Glutamatergic neuron (in vitro differentiated cells): ENCODE measurements at regions not wholly inside any gene's neighbourhood (a gene's known extent, or its start where the extent isn't known, plus 50 kb on each side); places are given as distances from the start of the nearest gene placed in this dataset.
"Not testable (repeated sequence)": the region's sequence is repeated elsewhere in the genome, so short reads cannot be mapped to it uniquely, and the experiment has no call there.

Source experiments
- DNase-seq: peaks from one replicate; pipeline ENCODE4 v3.0.0; 2022
- H3K27ac Mint-ChIP-seq: one replicate; pipeline ENCODE4 v1.8.0; 2020; ENCODE audit warnings: mild to moderate bottlenecking, mixed read lengths, inconsistent platforms; ENCODE audit not compliant: unreplicated experiment
- H3K27me3 Mint-ChIP-seq: one replicate; pipeline ENCODE4 v1.8.0; 2020; ENCODE audit warnings: mild to moderate bottlenecking, moderate library complexity, mixed read lengths, inconsistent platforms; ENCODE audit not compliant: unreplicated experiment
- H3K36me3 Mint-ChIP-seq: one replicate; pipeline ENCODE4 v1.8.0; 2020; ENCODE audit warnings: mild to moderate bottlenecking, mixed read lengths, inconsistent platforms; ENCODE audit not compliant: unreplicated experiment
- H3K4me1 Mint-ChIP-seq: one replicate; pipeline ENCODE4 v1.8.0; 2020; ENCODE audit warnings: mild to moderate bottlenecking, low read depth, mixed read lengths, inconsistent platforms; ENCODE audit not compliant: unreplicated experiment
- H3K4me3 Mint-ChIP-seq: one replicate; pipeline ENCODE4 v1.8.0; 2020; ENCODE audit warnings: mild to moderate bottlenecking, mixed read lengths, inconsistent platforms; ENCODE audit not compliant: unreplicated experiment
- H3K9me3 Mint-ChIP-seq: one replicate; pipeline ENCODE4 v1.8.0; 2020; ENCODE audit warnings: mild to moderate bottlenecking, moderate library complexity, mixed read lengths, inconsistent platforms; ENCODE audit not compliant: unreplicated experiment
- CTCF ChIP-seq: fragments of 200-600 bp; sonication (generic); IDR thresholded peaks from one replicate; pipeline ENCODE4 v1.5.0; 2021; ENCODE audit not compliant: partially characterized antibody, unreplicated experiment

GRCh38 chr2:194289712-194290346 lies 1367.2 kb upstream of the SLC39A10 start:
- Mint-ChIP-seq H3K27ac (no peak overlapping the region), H3K27me3 (peaks cover 2% of the 10 kb centered on the region), H3K36me3 (no peaks in the 10 kb centered on the region), H3K9me3 (no peaks in the 10 kb centered on the region), H3K4me3 (no peak overlapping the region), H3K4me1 (no peaks in the 10 kb centered on the region)
- no peak for DNase-seq
- TF ChIP-seq CTCF: no peak

DNA sequence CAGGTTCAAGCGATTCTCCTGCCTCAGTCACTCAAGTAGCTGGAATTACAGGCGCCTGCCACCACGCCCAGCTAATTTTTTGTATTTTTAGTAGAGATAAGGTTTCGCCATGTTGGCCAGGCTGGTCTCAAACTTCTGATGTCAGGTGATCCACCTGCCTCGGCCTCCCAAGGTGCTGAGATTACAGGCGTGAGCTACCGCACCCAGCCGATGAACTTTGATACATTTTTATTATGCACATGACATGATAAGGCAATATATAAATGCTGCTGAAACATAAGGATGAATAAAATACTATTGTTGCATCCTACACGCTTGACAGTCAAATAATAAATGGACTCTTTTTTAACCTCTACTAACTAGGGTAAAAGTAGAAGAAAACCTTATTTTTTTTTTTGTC lies 1380.4 kb upstream of the SLC39A10 start:
- H3K36me3 Mint-ChIP-seq, H3K9me3 Mint-ChIP-seq, DNase-seq, H3K27me3 Mint-ChIP-seq, H3K27ac Mint-ChIP-seq, H3K4me1 Mint-ChIP-seq, H3K4me3 Mint-ChIP-seq: not testable (repeated sequence)

GRCh38 chr2:194271293-194271961 lies 1385.6 kb upstream of the SLC39A10 start:
- Mint-ChIP-seq H3K27ac (no peak overlapping the region), H3K4me3 (no peak overlapping the region), H3K4me1 (no peaks in the 10 kb centered on the region), H3K36me3 (no peaks in the 10 kb centered on the region), H3K27me3 (no peaks in the 10 kb centered on the region), H3K9me3 (no peaks in the 10 kb centered on the region)
- no peak for DNase-seq
- TF ChIP-seq CTCF: no peak

- no peak for TF ChIP-seq CTCF
- no peak overlapping the region for H3K27ac Mint-ChIP-seq
- no peaks in the 10 kb centered on the region for H3K9me3 Mint-ChIP-seq
- no peaks in the 10 kb centered on the region for H3K4me1 Mint-ChIP-seq
- H3K36me3 Mint-ChIP-seq: no peaks in the 10 kb centered on the region
- no peaks in the 10 kb centered on the region for H3K27me3 Mint-ChIP-seq
- H3K4me3 Mint-ChIP-seq: no peak overlapping the region
- DNase-seq: no peak
Observed at GRCh38 chr2:194270648-194271047, 1386.4 kb upstream of the SLC39A10 start.

DNA sequence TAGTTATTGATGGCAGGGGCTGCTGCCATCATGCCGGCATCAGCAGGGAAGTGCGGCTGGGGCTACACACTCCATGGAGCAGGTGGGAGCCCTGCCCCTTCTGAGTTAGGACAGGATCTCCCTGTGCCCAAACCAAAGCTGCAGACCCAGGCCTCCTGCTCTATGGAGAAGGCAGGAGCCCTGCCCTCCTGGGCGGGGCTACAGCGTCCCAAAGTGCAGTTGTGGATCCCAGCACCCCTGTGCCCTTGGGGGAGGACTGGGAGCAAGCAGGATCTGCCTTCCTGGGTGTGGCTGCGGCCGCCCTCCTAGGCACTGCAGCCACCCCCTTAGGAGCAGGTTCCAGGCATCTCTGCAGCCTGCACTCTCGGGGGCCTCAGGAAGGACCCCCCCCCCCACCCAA lies 1392.4 kb upstream of the SLC39A10 start:
- TF ChIP-seq CTCF: no peak
- Mint-ChIP-seq H3K4me3 (no peak overlapping the region), H3K4me1 (no peaks in the 10 kb centered on the region), H3K27ac (no peak overlapping the region), H3K27me3 (peaks cover 2% of the 10 kb centered on the region), H3K36me3 (no peaks in the 10 kb centered on the region), H3K9me3 (no peaks in the 10 kb centered on the region)
- no peak for DNase-seq
